Gastroesophageal sphincter (tissue), 3 donors: ENCODE measurements at regions not wholly inside any gene's neighbourhood (a gene's known extent, or its start where the extent isn't known, plus 50 kb on each side); places are given as distances from the start of the nearest gene placed in this dataset.

Source experiments
- EP300 ChIP-seq: sonication (generic); formaldehyde crosslinking; IDR thresholded peaks from one replicate; pipeline ENCODE4 v1.6.1; 2017; ENCODE audit warnings: antibody characterized with exemption, mild to moderate bottlenecking
- POLR2A ChIP-seq, 2 donors: fragments of 450-650 bp; IDR thresholded peaks; one replicate each; pipeline ENCODE4 v1.6.1; 2017; ENCODE audit warnings: antibody characterized with exemption in 2 of 2, mild to moderate bottlenecking in 2 of 2, moderate library complexity in 1 of 2
- POLR2AphosphoS5 ChIP-seq: sonication (generic); formaldehyde crosslinking; IDR thresholded peaks from one replicate; pipeline ENCODE4 v1.6.1; 2017; ENCODE audit warnings: antibody characterized with exemption
- TF ChIP-seq, protein P1 (sequence below), 4 experiments: fragments of 200-600 bp in 2 of 4; fragments of 450-650 bp in 2 of 4; sonication (generic) in 1 of 4; IDR thresholded peaks; one replicate each; pipeline ENCODE4 v1.5.1; 2017 to 2019; ENCODE audit warnings: antibody characterized with exemption in 4 of 4, mild to moderate bottlenecking in 2 of 4, moderate library complexity in 2 of 4

DNA sequence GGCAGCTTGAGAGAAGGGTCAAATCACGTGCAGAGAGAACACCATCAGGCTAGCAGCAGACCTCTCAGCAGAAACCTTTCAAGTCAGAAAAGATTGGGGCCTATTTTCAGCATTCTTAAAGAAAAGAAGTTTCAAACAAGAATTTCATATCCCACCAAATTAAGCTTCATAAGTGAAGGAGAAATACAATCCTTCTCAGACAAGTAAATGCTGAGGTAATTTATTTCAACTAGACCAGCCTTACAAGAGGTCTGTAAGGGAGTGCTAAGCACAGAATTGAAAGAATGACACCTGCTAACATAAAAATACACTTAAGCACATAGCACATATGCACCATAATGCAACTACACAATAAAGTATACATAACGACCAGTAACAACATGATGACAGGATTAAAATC, 693.9 kb downstream of the NYAP2 start:
- TF ChIP-seq, protein P1, sequence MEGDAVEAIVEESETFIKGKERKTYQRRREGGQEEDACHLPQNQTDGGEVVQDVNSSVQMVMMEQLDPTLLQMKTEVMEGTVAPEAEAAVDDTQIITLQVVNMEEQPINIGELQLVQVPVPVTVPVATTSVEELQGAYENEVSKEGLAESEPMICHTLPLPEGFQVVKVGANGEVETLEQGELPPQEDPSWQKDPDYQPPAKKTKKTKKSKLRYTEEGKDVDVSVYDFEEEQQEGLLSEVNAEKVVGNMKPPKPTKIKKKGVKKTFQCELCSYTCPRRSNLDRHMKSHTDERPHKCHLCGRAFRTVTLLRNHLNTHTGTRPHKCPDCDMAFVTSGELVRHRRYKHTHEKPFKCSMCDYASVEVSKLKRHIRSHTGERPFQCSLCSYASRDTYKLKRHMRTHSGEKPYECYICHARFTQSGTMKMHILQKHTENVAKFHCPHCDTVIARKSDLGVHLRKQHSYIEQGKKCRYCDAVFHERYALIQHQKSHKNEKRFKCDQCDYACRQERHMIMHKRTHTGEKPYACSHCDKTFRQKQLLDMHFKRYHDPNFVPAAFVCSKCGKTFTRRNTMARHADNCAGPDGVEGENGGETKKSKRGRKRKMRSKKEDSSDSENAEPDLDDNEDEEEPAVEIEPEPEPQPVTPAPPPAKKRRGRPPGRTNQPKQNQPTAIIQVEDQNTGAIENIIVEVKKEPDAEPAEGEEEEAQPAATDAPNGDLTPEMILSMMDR (IDR thresholded peaks at IDR 0.05), result no peak
- TF ChIP-seq POLR2AphosphoS5, result no peak
- no peak for TF ChIP-seq POLR2A (IDR thresholded peaks at IDR 0.05)
- TF ChIP-seq EP300, result no peak
